GM21381 (cell line): ENCODE measurements at regions not wholly inside any gene's neighbourhood (a gene's known extent, or its start where the extent isn't known, plus 50 kb on each side); places are given as distances from the start of the nearest gene placed in this dataset.
"Not testable (repeated sequence)": the region's sequence is repeated elsewhere in the genome, so short reads cannot be mapped to it uniquely, and the experiment has no call there.

Experiments used
- ATAC-seq: cut with Tn5 transposase; IDR thresholded peaks from one replicate; pipeline ENCODE4 v1.9.1; 2021; ENCODE audit warnings: mild to moderate bottlenecking, moderate library complexity; ENCODE audit not compliant: unreplicated experiment

DNA sequence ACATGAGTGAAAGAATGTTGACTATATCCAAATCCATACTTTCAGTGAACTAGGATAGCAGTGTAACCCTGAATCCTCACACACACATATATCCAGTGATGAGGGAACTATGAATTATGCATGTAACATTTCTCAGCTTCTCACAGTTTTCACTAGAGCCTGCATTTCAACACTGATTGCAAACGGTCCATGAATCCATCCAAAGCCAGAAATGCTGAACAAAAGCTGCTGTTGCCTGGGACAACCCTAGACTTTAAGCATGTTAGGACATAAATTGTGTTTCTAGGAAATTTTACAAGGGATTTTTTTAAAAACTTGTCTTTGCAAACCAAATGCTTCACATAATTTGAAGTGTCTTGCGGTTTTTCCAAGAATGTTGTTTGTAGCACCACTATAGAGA, 2010.0 kb upstream of the WWC1 start:
- ATAC-seq: no peak

DNA sequence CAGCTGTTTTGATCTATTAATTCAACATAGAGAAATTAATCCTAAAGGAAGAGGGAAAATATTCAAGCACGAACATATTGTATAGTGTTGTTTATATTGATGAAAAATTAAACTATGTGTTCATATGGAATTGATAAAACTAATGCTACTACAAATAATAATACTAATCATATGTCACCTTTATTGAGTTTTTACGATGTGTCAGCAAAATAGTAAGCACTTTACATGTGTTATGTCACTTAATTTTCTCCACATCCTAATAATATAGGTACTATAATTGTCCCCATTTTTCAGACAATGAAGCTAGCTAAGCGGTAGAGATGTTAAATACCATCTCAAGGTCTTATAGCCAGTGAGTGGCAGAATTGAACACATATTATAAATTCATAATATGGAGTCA, 2008.5 kb upstream of the WWC1 start:
- no peak for ATAC-seq

DNA sequence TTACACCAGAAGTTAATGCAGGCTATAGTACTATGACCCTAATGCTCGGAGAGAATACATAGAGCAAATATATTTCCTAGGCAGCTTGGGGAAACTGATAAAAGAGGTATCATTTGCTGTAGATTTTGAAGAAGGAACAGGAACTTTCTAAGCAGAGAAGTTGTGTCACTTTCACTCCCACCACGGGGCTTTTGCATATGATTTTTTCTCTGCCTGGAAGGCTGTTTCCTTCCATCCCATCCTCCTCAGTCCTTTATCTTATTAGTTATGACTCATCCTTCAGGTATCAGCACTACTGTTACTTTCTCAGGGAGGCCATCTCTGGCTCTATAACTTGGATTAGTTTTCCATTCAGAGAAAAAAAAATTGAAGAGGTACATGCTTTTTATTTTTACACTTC, 2006.1 kb upstream of the WWC1 start:
- no peak for ATAC-seq

DNA sequence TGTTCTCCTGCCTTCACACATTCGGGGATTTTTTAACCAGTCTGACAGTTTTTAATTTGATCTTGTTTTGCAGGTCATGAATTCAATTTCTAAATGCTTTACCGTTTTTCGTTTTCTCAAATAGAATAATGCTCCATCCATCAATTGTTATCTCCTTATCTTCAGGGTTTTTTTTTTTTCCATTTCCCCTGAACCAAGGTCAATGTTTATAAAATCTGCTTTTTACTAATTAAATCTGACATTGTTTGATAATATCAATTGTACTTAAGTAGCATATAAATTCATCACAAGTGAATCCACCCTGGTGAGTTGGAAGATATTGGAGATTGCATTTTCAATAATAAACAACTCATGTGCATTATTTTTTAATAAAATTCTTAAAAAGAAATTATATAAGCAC, 2004.6 kb upstream of the WWC1 start:
- no peak for ATAC-seq

DNA sequence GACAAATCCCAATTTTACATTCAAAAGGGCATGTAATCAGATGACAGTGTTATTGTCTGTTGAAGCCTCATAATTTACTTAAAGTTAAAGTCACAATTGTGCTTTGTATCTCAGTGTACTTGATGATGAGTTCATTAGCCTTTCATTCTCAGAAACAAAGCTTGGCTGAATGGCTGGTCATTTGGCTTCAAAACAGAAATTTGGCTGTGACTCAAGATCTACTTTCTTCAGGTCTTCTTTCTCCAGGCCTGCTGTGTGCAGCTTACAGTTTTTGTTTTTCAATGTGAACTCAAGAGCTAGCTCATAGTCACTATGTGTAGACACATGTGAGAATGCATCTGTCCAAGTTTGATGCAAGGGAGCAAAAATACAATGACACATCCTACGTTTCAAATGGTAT, 2003.6 kb upstream of the WWC1 start:
- no peak for ATAC-seq

DNA sequence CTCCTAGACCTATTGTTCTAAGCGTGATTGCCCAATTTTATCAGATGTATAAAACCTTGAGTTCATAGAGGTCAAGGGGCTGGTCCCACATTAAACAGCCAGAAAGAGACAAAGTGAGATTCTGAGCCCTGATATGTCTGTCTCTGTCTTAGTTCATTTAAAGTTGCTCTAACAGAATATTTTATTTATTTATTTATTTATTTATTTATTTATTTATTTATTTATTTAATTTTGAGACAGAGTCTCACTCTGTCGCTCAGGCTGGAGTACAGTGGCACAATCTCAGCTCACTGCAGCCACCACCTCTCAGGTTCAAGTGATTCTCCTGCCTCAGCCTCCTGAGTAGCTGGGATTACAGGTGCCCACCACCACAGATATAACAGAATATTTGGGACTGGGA, 1999.6 kb upstream of the WWC1 start:
- ATAC-seq: not testable (repeated sequence)

DNA sequence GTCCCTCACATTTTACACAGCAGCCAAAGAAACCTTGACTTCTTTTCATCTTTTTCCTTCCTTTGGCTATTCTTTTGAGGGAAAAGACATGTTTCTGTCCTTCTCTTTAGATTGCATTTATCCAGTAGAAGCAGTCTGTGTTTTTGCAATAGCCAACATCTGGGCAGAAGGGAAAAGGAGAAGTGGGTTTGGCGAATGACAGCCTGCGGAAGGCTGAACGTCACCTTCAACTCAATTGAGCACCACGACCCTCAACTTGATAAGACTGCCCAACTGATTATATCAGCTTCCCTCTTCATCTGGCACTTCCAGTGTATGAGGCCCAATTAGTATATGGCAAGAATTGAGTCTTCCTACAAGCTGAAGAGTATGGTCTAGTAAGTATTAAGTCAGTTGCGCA, 1997.6 kb upstream of the WWC1 start:
- no peak for ATAC-seq

DNA sequence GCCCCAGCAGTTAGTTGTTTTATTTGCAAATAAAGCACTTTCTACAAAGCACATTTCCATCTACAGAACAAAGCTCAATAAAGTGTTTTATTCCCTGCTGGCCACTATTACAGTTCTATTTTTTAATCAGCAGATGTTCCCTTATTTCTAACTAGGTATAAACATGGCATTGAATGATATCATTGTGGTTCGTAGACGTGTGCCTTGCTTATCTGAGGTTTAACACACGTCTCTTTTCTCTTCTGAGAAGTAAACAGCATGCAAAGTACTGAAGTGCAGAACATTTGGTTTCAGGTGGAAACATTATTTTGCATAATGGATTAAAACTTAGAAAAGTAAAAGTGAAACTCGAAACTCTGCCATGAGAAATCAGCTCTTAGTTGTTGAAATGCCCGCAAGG, 1989.3 kb upstream of the WWC1 start:
- ATAC-seq: no peak

DNA sequence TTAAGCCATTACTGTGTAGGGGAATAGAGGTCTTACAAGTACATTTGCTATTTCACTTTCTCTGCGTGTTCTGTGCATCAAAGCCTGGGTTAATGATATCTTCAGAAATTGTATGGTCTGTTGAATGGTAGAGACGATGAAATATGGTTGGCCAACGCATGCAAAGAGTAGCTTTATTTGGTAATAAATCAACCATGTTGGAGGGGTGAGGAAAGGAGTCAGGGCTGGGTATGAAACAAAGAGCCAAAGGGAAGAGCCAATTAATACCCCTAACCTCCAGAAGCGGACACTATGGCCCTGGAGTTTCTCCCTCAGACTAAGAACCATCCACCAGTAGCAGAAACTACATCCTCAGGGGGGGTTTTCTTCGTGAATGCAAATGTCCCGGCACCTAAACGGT, 1974.0 kb upstream of the WWC1 start:
- ATAC-seq: no peak

DNA sequence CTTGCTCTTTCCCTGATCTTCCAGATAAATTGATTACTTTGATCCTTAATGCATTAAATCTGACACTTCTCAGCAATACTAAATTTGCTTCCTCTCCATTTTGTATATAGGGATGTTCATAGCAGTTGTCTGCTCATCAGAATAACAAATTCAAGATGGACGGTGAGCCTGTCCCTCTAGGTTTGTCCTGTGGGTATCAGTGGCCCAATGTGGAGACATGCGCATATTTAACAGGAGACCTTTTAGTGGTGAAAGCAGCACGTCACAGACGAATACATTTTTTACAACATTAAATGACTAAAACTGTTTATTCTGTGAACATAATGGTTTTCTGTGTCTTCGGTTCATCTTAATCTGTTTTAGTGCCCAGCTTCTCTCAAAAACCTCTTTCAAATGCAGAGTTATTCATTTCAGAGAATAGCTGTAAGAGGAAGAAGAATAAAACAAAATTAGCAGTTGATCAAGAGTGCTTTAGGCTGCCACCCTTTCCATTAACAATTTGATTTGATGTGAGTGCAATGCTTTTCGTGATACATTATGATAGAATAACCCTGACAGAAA, 1970.4 kb upstream of the WWC1 start:
- no peak for ATAC-seq

DNA sequence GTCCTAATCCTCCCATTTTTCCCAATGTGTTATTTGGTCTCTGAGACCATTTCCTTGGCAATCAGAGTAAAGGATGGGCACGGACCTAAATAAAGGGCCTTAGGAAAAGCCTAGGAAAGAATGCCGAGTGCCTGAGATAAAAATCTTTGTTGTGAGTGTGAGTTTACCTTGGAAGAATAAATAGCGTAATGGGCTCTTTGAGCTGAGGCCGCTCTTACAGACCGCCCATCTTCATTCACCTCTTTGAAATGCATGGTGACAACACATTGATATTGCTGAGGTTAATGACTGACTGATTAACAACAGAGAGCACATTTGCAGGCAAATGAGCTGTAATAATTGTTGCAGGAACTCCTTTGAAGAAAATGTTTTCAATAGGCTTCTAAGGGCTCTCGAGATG, 1967.1 kb upstream of the WWC1 start:
- ATAC-seq: no peak

DNA sequence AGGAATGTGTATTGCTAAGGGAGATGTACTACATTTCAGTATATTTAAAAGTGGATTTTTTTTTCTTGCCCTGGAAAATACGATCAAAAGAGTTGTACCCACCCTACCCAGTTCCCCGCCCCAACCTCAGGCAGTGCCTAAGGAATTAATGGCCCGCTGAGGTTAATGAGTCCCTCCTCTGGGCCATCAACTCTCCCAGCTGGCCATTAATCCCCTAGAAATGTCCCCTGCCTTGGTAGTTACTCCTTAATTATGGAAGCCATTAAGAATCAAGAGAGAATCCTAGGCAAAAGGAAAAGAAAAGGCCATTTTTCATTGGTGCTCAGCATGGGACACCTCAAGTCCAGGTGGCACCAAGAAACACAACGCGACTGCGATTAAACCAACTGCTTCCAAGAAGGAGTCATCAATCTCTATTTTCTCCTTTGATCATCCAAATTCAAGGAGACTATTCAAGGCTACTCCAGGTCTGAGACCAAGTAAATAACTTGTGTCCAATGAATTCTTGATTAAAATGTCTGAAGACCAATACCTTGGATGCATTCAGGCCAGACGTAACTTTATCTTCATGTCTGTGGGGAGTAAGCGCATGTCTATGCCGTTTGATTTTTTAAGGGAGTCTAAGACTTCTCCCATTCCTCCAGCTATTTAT, 1962.2 kb upstream of the WWC1 start:
- no peak for ATAC-seq

DNA sequence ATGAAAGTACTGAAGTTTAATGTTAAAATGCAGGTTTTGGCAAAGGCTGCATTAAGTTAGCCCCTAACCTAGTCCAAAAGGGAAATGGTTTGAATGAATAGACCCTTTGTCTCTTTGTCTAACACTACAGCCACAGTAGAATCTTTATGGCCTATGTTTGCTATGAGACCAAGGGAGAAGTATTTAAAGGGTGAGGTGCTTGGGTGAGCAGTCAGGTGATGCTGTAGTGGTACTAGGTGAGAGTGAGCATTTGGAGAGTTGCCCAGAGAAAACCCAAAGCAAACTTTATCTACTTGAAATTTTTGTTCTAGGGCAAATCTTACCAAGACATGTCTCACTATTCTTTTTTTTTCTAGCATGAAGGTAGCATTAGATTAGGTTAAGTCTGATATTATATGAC, 1961.4 kb upstream of the WWC1 start:
- ATAC-seq: no peak

DNA sequence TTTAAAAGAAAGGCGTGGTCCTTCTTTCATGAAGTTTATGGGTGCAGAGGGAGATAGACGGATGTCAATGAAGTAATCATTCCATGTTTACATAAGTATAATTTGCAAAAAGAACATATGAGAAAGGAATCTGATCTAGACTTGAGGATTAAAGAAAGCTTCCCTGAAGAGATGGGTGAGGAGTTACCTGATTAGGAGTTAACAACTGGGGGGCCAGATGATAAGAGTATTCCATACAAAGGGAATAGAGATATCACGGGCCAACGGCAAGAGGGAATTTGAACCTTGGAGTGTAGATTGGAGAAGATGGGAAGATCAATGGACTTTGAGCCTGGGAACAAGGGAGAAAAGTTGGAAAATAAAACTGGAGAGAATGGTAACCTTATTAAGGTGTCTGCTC, 1959.9 kb upstream of the WWC1 start:
- no peak for ATAC-seq

DNA sequence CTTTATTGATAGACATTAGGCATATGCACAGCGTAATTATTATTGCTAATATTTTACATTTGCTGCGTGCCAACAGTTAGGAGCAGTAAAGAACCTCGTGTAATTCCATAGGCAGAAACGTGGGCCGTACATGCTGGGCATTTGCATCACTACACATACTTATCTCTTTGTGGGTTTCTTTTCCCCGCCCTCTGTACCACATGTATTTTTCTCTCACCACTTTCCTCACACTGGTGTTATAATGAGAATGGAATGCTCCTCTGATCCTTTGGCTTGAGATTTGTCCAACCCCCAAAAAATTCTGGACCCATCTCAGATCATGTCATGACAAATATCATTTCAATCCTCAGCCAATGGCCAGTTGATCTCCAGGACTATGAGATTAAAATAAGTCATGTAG, 1952.6 kb upstream of the WWC1 start:
- no peak for ATAC-seq

DNA sequence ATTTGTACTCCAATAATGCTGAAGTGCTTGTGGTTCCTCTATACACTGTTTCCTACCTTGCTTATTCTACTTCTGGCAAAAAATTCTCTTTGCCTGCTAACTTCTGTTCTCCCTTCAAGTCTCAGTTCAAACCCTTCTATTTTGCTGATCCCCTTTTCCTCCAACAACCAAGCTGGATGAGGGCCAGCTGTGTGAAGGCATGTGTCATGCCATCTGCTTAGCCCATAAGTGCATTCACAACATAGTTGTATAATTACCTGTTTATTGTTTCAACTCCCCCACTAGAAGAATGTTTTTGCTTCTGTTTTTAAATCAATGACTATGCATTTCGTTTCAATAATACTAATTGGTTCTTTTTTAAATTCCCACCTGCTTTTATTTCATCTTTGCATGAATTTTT, 1951.4 kb upstream of the WWC1 start:
- no peak for ATAC-seq

DNA sequence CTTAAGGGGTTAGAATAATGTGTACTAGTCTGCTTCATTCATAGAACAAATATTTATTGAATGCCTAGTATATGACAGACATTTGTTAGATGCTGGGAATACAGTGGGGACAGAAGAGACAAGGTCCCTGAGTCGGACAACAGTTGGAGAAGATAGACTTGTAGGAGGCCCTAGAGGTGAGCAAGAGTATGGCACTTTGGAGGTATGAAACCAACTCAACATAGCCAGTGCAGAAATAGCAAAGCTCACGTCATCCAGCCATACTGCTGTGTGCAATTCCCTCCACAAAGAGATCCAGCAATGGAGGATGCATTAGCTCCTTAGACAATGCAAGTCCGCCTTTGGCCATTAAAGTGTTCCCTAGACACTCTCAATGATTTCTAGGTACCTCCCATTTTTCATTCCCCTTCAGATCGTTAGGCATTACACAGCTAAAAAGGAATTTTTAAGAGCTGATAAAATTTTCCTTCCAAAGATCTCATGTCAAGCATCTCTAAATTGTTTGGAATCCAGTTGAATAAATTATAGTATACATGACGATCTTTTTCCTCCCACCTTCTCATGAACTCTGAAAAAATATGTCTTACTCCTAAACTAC, 1949.6 kb upstream of the WWC1 start:
- ATAC-seq: no peak

DNA sequence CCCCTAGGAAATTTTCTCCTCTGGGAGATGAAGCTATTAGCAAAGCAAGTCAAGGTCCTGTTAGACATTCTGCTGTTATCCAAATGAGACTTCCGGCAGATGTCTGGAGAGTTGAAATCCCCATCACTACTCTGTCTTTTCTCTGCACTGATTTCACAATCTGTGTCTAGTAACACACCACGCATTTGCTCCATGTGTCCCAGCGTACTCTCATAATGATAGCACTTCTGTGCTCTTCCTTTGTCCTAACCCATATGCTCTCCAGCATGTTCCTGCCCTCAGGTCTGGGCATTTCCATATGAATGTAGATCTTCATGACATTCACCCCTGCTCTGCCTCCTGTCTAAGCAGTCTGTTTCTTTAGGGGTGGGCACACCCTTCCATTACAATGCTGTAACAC, 1949.0 kb upstream of the WWC1 start:
- no peak for ATAC-seq

DNA sequence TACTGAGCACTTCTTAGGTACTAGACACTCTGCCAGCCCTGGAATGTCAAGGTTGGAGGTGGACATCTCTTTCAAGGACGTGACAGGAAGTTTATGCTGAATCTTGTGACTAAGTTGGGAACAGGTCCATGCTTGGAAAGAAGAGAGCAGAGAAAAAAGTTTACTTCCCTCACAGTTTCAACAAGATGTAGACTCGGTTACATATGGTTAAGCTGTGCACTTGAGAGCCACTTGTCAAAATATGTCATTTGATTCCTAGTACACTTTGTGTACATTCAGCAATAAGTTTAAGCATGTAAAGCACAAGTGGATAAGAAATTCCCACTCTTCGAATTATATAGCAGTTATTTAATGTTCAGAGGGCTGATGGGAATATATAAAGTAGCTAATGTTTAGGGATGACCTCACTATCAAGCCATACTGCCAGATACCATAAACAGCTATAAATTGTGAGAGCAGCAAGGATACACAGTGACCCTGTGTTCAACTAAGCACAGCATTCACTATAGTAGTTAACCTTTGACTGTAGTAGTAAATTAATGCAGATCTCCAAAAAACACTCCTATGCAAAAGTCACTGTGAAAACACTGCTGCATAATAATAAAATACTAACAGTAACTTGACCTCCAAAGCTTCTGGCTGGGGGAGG, 1944.6 kb upstream of the WWC1 start:
- no peak for ATAC-seq

DNA sequence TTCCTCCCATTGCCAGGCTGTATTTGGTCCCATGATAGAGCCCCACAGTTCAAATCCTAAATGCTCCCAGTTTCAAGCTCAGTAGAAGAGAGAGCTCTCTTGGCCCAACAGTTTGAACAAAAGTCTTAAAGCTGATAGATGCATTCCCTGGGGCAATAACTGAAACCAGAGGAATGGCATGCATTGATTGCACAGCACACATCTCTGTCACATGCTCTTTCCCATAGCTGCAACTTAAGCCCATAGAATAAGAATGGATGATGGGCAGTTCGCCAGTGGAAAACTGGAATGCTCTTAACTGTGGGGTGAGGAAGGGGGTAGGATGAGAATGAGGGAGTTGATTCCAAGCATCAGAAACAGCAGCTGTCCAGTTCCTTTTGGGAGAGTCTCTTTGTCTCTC, 1942.4 kb upstream of the WWC1 start:
- ATAC-seq: no peak

DNA sequence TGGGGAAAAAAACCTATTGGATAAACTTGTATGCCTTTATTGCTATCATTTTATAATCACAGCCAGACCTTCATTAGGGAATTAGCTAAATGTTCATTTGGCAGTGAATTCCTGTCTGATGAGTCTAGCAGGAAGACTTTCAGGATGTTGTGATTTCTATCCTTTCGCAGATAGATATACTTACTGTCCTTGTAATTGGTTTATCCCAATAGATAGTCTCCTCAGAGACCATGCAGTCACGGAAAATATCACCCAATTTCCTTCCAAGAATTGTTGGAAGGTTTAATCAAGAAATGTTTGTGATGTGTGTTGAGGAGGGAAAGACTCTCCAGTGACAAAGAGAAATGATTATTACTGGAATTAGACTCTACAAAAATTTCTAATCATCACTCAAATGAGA, 1937.9 kb upstream of the WWC1 start:
- ATAC-seq: no peak

DNA sequence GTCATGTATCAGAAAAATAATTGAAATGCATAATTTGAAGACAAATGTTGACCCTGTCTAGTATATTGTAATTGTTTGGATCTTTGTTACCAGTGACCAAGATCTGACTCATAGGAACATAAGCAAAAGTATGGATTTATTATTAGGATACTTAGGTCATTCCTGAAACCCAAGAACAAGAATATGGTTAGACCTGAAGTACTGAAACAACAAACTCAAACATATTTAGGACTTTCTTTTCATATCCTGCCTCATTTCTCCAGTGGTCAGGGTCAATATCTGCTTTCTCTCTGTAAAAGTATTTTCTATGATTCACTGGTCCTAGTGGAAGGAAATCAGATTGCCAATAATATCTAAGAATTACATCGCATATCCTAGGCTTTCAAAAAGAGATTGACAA, 1937.1 kb upstream of the WWC1 start:
- no peak for ATAC-seq
